CD4-positive, alpha-beta T cell treated with Interleukin-4 for 1 hour (primary cell): ENCODE measurements at regions not wholly inside any gene's neighbourhood (a gene's known extent, or its start where the extent isn't known, plus 50 kb on each side); places are given as distances from the start of the nearest gene placed in this dataset.

Experiments
- DNase-seq, 2 donors: peaks; one replicate each; pipeline ENCODE4 v3.0.0-alpha.2; 2020 to 2022

DNA sequence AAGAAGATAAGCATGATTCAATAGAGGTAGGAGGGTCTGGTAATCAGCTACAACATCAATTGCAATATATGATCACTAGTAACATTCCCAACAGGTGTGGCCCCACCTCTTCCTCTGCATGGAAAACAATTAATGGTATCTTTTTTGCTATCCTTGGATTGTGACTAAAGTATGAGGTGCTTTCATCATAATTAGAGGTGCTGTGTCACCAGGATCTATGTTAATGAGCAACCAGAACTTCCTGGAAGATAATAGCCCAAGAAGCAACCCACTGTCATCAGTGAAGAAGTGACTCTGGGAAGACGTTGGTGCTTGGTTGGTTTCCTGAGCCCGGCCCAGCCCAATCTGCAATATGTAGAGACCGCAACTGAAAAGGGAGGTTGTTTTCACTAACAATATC, 167.2 kb downstream of the SETD4 start:
- no peak for DNase-seq

DNA sequence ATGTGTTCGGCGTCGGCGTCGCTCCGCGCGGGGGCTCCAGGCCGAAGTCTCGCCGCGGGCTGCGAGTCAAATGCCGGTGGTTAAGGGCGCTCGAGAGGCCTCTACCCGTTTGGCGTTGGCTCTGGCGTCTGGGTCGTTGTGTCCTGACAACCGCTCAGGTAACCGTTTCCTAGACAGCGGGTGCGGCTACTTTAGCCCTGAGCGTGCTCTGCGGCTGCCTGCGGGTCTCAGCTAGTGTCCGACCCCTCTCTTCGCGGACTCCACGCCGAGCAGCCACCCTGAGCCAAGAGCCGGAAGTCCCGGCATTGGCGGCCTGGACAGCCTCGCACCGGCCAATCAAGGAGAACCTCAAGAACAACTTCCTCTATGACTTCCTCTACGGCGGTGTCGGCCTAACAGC, 173.4 kb downstream of the SETD4 start:
- DNase-seq, result no peak

DNA sequence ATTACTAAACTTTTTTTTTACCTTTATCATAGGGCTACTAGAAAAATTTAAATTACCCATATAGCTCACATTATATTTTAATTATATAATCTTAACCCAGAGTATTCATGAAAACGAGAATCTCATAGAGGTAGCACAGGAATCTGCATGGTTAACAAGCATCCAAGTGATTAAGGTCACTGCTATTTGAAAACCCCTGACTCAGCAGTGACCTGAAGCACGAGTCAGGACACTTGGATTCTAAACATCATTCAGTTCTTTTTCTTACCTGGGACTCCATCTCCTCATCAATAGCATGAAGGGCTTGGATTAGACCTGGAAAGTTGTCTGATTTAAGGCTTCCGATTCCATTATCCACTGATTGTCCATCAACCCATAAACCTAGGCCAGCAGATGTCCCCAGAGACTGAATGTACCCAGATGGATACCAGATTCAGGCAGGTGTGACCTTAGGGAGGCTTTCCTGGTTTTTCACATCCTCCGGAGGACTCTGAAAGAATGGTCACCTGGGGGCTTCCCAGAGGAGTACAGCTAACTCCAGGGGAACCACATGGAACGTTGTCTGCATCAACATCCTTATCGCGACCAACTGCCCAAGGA, 174.3 kb downstream of the SETD4 start:
- no peak for DNase-seq

DNA sequence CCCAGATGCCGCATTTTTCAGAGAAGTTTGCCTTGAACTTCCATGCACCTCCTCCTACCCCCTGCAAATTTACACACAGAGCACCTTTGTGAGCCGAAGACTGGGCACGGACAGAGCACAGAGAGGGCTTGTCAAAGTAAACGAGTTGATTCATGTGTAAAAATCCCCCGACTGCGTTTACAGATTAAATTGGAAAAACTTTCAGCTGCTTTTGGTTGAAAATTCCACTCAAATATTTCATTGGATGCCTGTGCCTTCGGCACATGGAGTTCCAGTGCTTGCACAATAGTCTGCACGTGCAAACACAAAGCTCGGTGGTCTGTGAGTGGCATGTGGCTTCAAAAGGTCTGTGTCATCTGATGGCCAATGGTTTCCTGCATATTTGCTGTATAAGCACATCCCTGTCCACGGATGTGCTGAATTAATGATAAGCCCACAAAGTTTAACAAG, 177.5 kb downstream of the SETD4 start:
- DNase-seq, result no peak

DNA sequence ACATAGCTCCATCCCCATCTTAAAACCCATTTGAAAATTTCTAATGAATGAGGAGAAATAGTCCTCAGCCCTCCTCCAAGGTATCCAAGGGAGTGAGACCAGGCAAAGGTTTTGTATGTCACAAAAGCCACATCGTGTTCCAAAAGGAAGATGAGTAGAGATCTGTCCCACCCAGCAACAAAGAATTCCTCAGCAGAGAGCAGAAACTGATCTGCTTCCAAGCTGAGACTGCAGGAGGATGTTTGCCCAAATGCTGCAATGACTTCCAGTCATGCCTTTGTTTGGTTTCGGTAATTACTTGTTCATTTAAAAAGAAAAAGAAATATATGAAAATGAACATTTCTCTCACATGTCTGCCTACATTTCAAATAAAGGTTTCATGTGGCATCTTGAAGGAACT, 186.9 kb downstream of the SETD4 start:
- no peak for DNase-seq

DNA sequence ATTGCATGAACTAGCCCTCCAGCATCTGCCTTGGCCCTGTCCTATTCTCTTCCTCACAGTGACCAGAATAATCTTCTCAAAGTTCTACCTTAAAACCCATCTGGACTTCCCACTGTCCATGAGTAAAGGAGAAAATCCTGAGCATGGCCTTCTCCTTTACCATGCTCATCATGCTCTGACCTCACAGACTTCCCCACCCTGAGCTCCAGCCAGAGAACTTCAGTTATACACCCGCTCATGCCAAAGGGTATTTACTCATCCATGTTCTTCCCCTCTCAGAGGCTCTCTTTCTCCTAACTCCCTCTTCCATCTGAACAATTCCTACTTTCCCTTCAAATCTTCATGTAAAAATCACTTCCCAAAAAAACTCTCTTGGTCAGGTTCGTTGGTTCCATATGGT, 188.4 kb downstream of the SETD4 start:
- DNase-seq, result no peak

DNA sequence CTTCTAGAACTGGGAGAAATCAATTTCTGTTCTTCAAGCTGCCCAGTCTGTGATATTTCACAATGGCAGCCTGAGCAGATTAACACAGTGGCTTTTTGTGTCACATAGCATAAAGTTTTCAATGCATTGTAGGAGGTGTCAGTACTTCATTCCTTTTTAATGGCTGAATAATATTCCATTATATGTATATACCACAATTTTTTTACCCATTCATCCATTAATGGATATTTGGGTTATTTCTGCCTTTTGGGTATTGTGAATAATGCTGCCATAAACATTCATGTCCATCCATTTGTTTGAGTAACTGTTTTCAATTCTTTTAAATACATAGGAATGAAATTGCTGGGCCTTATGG, 191.5 kb downstream of the SETD4 start:
- no peak for DNase-seq

DNA sequence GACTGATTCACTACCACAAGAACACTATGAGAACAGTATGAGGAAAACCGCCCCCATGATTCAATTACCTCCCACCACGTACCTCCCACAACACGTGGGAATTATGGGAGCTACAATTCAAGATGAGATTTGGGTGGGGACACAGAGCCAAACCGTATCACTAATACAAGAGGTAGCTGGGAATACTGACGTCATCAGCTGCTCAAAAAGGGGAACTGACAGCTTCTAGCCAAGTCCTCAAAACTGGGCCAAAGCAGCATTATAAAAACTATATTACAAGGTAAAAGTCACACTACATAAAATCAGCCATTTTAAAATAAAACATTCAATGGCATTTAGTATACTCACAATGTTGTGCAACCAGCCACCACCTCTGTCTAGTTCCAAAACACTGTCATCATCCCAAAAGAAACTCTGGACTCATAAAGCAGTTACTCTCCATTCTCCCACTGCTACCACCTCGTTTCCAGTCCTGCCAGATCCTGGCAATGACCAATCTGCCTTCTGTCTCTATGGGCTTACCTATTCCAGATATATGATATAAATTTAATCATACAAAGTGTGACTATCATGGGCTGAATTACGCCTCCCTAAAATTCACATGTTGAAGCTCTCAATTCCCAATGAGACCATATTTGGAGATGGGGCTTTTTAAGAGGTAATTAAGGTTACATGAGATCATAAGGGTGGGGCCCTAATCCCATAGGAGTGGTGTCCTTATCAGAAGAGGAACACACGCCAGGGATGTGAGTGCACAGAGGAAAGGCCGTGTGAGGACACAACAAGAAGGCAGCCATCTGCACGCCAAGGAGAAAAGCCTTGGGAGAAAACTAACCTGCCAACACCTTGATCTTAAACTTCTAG, 192.1 kb downstream of the SETD4 start:
- DNase-seq, result peak in 1 of 2 donors; percentile 12

DNA sequence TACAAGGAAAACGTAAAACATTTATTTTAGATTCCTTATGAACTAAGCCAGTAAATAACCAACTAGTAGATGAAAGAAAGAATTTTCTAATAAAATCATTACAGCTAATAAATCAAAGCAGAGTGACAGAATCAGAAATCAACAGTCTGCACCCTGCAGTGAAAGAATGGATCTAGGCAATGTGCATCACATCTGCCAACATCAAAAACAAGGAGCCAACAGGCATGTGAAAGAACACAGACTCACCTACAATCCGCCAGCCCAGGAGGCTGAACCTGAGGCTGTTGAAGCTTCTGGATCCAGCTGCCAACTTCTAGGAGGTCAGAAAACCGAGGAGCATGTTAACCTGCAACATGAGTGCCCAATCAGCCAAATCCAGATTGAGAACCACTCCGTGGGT, 196.3 kb downstream of the SETD4 start:
- DNase-seq, result no peak

DNA sequence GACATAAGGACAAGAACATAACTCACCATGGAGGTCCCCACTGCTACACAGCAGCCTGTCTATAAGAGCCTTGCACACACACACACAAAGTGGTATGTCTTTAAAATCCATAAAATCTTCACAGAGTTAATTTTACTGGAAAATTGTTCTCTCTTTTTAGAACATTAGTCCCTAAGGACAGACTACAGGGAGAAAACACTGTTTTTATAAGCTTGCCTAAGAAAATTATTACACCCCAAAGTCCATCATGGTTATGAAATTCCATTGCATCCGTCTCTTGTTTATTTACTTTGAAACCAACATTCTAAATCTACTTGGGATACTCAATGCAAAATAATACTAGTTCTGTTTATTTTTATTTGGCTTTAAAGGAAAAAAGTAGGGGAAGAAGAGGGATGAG, 197.4 kb downstream of the SETD4 start:
- no peak for DNase-seq

DNA sequence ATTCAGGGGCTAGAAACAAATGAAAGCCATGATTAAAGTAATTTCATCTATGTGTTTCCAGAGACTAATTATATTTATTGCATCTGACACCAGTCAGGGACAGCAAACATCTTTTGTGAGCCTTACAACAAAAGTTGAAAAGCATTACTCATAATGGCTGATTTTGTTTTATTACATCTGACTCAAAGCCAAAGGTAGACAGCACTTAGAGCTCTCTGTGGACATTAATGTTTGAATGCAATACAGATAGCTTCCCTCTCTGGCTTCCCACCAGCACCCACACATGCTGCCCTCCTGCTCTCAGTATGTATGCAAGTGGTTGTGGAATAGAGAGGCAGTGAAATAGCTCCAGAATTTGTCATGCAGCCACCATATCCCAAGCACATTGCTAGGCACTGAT, 198.7 kb downstream of the SETD4 start:
- no peak for DNase-seq

DNA sequence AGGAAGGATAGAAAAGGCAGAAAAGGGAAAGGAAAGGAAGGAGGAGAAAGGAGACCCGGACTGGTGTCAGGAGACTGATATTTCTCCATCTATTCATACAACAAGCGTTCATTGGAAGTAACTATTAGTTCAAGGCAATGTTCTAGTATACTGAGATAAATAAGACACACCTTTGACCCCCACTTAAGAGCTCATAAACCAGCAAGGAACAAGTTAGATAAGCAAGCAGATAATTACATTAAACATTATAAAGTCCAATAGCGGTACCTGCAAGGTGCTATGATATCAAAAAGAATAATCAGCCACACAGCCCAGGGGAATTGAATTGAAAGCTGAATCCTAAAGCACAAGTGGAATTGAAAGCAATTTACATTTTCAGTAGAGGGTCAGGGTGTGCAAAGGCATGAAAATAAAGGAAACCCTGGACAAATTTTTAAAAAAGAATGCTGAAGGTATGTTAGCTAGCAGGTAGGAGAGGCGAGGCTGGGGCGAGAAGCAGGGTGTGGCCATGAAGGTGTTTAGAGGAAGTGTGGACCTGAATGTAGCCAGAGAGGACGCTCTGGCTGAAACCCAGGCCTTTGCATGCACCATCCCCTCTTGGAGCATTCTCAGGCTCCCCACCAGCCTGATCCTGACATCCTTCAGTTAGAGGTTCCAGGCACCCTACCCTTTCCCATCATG, 200.0 kb downstream of the SETD4 start:
- no peak for DNase-seq

DNA sequence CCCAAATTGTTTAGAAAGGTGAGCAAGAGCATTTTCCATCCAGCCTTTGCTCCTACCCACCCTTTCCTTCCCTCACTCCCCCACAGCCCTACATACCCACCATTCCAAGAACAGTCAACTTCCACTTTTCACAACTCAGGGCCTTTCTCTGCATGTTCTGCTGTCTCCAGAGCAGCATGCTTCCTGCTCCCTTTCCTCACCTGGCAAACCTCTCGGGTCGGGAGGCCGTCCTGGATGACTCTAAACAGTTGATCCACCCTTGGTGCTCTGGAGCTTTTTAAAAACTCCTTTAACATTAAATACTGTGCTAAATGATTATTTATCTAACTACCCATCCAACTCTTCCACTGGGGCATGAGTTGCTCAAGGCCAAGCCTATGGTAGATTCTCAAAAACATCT, 200.6 kb downstream of the SETD4 start:
- DNase-seq, result no peak

DNA sequence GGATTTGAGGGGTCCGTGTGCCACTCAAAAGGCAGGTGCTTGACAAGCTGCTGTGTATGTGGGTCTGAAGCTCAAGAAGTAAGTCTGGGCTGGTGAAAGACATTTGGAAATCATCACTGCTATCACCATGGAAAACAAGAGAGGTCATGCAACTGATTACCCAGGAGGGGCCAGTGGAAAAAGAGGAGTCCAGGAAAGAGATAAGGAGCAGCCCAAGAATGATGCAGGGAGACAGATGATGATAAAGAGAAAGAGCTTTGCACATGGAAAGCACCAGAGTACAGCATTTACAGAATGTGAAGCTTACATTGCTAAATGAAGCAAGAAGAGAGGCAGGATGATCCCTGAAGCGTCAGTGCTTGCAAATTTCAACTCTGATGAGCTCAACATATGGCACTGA, 203.2 kb downstream of the SETD4 start:
- DNase-seq, result no peak

DNA sequence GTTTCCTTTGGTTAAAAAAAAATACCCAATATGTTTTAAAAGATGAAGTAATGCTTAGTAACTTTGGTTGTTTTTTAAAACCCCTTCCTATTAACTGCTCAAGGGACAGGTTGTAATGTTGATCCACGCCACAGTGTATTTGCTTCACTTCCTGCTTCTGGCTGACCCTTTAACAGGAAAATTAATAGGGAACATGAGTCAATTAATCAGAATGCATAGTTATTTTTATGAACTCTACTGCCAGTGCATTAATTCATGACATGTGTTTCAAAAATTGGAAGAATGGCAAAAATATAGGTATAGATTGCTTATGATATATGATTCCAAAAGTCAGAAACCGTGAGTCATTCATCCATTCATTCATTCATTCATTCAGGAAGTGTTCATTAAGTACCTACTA, 204.8 kb downstream of the SETD4 start:
- no peak for DNase-seq

DNA sequence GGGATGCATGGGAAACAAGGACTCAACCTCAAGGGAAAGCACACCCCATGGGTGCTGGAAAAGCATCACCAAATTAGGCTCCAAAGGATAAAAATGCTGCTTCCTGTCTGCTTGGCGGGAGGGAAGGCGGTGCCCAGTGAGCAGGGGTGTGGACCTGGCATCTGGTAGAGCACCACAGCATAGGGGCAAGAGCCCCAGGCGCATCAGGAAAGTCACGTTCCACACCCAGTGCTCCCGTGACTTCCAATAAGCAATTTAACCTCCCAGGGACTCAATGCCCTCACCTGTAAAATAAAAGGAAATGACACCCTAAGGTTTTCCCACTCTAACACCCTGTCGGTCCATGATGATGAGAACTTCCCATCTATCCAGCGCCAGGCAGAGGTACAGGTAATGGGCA, 206.0 kb downstream of the SETD4 start:
- no peak for DNase-seq

DNA sequence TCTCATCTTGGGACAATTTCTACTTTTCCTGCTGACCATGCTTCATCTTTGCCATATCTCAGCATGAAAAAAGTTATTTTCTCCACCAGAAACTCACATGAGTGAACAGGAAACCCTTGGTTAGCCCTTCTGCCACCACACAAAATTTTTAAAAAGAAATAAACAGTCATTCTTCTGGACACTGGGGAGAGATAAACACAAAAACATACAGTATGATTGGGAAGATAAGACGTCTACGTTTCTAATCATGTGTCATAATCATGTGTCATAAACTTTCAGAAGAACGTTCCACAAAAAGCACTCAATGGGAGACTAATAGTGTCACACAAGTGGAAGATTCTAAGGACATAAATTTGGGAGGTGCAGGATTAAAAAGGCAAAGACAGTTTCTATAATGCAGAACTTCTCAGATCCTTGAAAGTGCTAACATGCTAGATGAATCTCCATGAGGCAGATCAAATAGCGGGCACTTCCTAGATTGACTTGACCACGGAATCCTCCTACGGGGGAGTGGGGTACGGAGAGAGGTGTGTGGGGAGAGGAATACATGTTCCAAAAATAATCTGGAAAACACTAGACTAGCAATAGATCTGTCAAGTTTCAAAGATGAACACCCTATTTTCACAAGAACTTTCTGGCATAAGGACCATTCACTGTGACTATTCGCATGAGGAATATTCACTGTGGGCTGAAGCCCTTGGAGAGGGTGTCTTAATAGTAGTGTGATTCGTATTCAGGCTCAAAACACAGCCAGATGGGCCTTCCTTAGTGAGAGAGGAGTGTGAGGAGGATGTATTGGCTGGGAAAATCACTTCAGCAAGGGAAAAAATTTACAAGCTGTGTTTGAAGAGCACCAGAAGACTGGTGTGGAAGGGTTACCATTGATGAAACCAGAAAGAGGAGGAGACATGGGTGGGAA, 206.7 kb downstream of the SETD4 start:
- DNase-seq, result no peak

DNA sequence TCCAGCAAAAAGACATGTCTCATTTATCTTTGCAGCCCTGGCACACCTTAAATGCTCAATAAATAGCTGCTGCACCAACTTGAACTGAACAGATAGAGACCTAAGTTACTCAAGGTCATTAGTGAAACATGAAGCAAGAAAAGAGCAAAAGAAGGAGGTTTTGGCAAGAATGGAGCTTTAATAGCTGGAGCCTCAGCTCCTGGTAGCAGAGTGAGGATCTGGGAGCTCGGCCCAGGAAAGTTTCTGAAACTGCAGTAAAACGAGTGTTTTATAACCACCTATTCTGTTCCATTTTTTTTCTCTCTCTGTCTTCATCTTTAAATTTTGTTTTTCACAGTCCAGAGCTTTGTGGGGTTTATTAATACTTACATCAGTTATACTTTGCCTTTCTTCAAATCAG, 207.5 kb downstream of the SETD4 start:
- DNase-seq, result no peak

DNA sequence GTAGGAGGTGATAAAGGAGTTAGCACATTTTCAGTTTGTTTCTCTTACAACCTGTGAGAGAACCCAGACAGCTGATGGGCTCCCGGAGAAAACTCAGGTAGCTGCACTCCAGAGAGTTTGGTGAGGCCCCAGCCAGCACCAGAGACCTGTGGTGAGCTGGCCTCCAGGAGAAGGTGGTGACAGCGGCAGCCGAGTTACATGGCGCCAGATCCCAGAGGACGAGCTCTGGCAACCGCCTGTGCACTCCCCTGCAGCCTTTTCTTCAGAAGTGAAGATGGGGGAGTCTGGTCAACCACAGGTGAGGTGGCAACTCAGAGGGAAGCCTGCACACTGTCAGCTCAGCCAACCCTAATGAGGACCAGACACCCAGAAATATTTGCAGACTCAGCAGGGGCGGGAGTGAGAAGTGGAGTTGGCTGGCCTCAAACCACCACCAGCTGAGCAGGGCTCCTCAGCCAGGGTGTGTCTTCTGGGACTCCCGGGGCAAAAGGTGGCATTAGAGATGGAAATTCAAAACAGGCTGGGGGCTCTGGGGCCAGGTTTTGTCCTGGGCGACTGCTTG, 209.7 kb downstream of the SETD4 start:
- DNase-seq, result no peak

DNA sequence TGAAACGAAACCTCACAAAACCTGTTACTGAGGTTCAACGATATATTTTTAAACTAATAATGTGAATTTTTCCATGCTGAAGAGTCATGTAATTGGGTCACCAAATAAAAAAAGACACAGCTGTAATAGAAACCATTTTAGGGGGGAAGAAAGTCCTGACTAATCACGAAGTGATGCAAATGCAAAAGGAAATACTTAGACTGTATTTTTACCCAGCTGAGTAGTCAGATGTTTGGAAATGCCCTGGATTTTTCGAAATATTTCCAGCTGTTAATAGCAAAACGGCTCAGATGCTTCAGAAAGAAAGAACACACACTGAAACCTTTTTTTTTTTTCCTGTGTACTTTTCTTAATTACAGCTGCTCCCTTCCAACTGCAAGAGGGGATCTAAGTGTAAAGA, 210.3 kb downstream of the SETD4 start:
- no peak for DNase-seq

DNA sequence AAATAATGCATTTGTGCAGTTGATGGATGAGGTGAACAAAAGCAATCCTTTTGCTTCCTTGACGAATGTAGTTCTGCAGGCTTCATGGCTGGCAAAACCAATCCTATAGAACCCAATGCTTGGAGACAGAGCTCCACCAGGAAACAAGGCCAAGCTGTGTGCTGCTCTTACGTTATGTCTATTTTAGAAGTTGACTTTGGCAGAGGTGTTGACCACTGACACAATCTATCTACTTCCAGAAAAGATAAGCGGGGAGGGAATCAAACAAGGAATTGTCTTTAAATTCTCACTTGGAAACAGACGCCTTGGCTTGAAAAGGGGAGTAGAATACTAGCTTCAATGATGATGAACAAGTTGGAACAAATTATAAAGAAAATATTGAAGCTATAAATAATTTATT, 211.2 kb downstream of the SETD4 start:
- DNase-seq, result no peak

DNA sequence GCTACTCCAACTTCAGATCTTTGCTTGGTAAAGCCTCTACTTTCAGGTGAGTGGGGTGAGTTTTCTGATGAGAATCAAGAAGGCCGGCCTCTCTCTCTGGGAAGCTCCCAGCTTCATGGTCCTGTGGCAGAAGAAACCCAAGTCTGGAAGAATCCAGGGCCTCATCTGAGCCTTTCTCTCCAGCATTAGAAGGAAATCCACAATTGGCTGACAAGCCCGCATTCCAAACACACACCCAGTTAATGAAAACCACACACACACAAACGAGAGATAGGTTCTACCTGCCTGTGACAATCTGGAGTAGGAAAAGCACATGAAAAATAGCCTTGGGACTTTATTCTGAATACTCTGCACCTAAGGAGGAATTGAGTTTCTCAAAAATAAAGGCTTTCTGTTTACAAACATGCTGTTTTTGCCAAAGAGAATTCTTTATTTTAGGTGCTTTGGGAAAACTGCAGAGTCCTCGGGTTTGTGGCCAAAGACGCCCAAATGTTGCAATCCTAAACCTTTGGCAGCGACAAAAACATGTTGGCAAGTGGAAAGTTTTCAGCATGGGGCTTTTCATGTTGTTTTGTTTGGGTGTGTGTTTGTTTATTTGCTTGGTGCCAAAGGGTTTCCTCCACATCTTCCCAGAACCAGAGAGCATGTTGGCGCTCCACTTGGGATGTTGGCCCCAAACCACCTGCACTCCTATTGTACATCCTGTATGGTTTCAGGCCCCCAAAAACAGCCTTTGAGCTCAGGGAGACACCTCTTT, 216.2 kb downstream of the SETD4 start:
- DNase-seq, result no peak
